GM21619 (cell line): ENCODE measurements at regions not wholly inside any gene's neighbourhood (a gene's known extent, or its start where the extent isn't known, plus 50 kb on each side); places are given as distances from the start of the nearest gene placed in this dataset.

Experiments used
- ATAC-seq: cut with Tn5 transposase; IDR thresholded peaks from one replicate; pipeline ENCODE4 v1.9.1; 2021; ENCODE audit not compliant: unreplicated experiment

GRCh38 chr1:69497441-69498221 lies 70.1 kb upstream of the LRRC7 start:
- no peak for ATAC-seq

GRCh38 chr1:69498711-69499110 lies 69.0 kb upstream of the LRRC7 start:
- ATAC-seq, result no peak

- no peak for ATAC-seq
Observed at GRCh38 chr1:69499203-69499803, 68.4 kb upstream of the LRRC7 start.

DNA sequence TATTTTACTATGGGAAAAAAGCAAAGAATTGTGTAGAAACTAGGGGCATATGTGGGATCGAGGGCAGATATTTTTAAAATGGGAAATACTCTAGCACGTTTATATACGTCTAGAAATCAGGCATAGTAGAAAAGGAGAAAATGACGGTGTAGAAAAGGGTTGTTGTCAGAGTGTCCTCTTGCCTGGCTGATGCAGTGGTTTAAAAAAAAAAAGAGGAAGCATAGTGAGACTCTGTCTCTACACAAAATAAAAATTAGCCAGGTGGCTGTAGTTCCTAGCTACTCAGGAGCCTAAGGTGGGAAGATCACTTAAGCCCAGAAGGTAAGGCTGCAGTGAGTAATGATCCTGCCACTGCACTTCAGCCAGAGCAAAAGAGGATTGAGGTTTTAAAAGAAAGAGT lies 64.7 kb upstream of the LRRC7 start:
- ATAC-seq, result no peak

DNA sequence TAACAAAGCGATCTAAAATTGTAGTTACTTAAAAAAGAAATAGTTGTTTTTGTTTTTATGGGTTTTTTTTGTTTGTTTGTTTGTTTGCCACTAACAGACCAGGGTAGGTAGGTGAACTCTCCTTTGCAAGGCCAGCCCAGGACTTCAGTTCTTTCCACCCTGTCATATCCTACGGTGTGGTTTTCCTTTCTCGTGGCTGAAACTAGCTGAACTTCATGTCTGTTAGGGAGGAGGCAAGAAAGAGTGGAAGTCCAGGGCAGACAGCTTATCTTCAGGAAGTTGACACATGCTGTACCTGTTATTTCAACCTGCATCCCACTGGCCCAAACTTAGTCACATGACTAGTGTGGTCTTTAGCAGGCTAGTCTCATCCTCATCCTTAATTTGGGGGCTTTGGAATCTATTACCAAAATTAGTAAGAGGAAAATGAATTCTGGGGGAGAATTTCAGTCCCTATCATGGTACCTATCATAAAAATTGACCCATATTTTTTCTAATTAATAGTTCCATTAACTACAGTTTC lies 62.9 kb upstream of the LRRC7 start:
- no peak for ATAC-seq

- no peak for ATAC-seq
Observed at GRCh38 chr1:69506311-69506710, 61.4 kb upstream of the LRRC7 start.

DNA sequence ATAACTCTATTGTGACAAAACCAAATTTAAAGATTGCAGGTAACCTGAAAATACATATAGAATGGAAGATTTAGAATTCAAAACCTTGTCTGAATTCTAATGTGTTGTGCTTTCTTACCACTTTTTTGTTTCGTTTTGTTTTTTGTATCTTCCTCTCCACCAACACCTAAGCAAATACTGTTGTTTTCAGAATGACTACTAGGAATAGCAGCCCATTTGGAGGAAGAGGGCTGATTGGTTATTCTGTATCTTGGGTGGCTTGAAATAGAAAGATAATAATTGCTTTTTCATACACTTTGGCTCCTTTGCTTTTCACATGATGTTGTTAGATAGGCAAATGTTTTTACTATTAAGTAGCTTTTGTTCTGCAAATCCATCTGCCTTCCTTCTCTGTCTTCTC lies 61.0 kb upstream of the LRRC7 start:
- ATAC-seq, result no peak

DNA sequence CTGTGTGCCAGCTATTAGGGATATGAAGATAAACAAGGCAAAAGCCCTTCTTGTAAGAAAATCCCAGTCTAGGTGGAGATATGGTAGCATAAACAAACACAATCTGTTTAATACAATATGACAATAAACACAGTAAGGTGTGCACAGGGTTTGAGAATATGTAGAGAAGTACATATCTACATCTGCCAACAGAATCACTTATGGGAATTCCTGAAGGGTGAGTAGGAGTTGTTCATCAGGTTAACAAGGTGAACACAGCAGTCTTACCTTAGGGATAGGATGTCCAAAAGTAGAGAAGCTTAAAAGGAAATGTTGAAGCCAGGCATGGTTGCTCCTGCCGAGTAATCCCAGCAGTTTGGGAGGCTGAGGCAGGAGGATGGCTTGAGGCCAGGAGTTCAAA lies 57.7 kb upstream of the LRRC7 start:
- no peak for ATAC-seq

- ATAC-seq, result no peak
Observed at GRCh38 chr1:69511426-69512192, 56.1 kb upstream of the LRRC7 start.

DNA sequence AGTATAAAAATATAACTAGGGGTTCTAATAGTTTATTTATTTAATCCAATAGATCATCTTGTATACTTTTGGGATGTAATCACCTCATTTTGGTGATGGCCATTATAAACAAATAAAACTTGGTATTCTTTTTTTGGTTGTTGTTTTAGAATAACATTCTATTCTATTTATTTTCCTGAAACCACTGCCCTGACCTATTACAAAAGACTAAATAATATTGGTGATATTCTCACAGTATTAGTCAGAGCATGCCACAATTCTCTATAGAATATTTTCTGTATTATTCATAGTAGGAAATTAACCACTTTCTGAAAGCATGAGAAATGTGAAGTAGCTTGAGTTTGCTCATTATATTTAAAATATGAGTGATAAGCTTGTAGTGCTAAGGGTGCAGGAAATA lies 54.1 kb upstream of the LRRC7 start:
- no peak for ATAC-seq
